Esophagus muscularis mucosa (tissue), 4 donors: ENCODE measurements at regions not wholly inside any gene's neighbourhood (a gene's known extent, or its start where the extent isn't known, plus 50 kb on each side); places are given as distances from the start of the nearest gene placed in this dataset.

Experiments used
- DNase-seq: peaks from one replicate; pipeline ENCODE4 v3.0.0-alpha.2; 2017; ENCODE audit errors: extremely low spot score
- H3K27ac ChIP-seq, 4 donors: fragments of 200-600 bp; sonication (generic); replicated peaks in 1 of 4; 1 replicate in 3 of 4; 2 replicates in 1 of 4; pipeline ENCODE4 v1.5.1; 2016 to 2019; ENCODE audit warnings: mild to moderate bottlenecking in 1 of 4
- H3K27me3 ChIP-seq, 4 donors: fragments of 200-600 bp; sonication (generic); one replicate each; pipeline versions ENCODE4 v1.5.1 to v1.6.0; 2016 to 2019
- H3K36me3 ChIP-seq, 4 donors: fragments of 200-600 bp; sonication (generic); one replicate each; pipeline ENCODE4 v1.5.1; 2016 to 2019
- H3K4me1 ChIP-seq, 4 donors: fragments of 200-600 bp; sonication (generic); one replicate each; pipeline ENCODE4 v1.5.1; 2016 to 2019
- H3K4me3 ChIP-seq, 4 donors: fragments of 200-600 bp; sonication (generic); 1 replicate in 2 of 4; 2 replicates in 2 of 4; pipeline ENCODE4 v1.5.1; 2016 to 2019; ENCODE audit warnings: mild to moderate bottlenecking in 4 of 4, moderate library complexity in 1 of 4
- H3K9me3 ChIP-seq, 4 donors: fragments of 200-600 bp; sonication (generic); 1 replicate in 3 of 4; 2 replicates in 1 of 4; pipeline ENCODE4 v1.5.1; 2016 to 2019
- CTCF ChIP-seq, 3 experiments: fragments of 200-600 bp in 2 of 3; fragments of 450-650 bp in 1 of 3; sonication (generic) in 2 of 3; IDR thresholded peaks; one replicate each; pipeline ENCODE4 v1.5.1; 2017 to 2019; ENCODE audit warnings: antibody characterized with exemption in 3 of 3, mild to moderate bottlenecking in 2 of 3, moderate library complexity in 1 of 3
- POLR2A ChIP-seq: fragments of 450-650 bp; IDR thresholded peaks from one replicate; pipeline ENCODE4 v1.6.1; 2017; ENCODE audit warnings: antibody characterized with exemption, moderate library complexity, mild to moderate bottlenecking, low read depth
- POLR2AphosphoS5 ChIP-seq, 2 donors: sonication (generic); formaldehyde crosslinking; IDR thresholded peaks; one replicate each; pipeline ENCODE4 v1.6.1; 2017; ENCODE audit warnings: antibody characterized with exemption in 2 of 2
- WGBS: methylation state at CpG from one replicate; pipeline ENCODE4 v1.1.5; 2018; 5-methylcytosine and 5-hydroxymethylcytosine counted together
- intact Hi-C: fragments of 100-400 bp; cut with DNase I; formaldehyde crosslinking; loops from one replicate; pipeline ENCODE4 v1.15.1; 2023
- small RNA-seq, 3 donors: library from RNA; depleted of rRNA; stranded (forward); fragments of <200 nt; gene quantifications; one replicate each; pipeline ENCODE3, GENCODE V24; 2016

- 74% methylated on average over 6 of the region's 6 CpGs for WGBS
- Histone ChIP-seq H3K9me3 (no peaks in the 10 kb centered on the region), H3K4me1 (peaks cover 19 to 42% (median 34%) of the 10 kb centered on the region in 4 donors), H3K27me3 (no peaks in the 10 kb centered on the region), H3K27ac (peak overlapping the region; percentile 42 to 69 (median 59)), H3K4me3 (no peak overlapping the region), H3K36me3 (no peaks in the 10 kb centered on the region)
- intact Hi-C loops = no loop called here
- DNase-seq = no peak
- no peak for TF ChIP-seq CTCF (IDR thresholded peaks at IDR 0.05)
- TF ChIP-seq POLR2A = no peak
These were observed 185.8 kb upstream of the DDI1 start for GRCh38 chr11:103850419-103851165.

GRCh38 chr11:103851166-103851651 is 185.2 kb upstream of the DDI1 start:
- intact Hi-C loops = no loop called here
- 34% methylated on average over 3 of the region's 3 CpGs for WGBS
- Histone ChIP-seq H3K36me3 (no peaks in the 10 kb centered on the region), H3K27ac (peak overlapping the region; percentile 42 to 69 (median 59)), H3K9me3 (no peaks in the 10 kb centered on the region), H3K4me3 (no peak overlapping the region), H3K4me1 (peaks cover 18 to 42% (median 34%) of the 10 kb centered on the region in 4 donors), H3K27me3 (no peaks in the 10 kb centered on the region)
- TF ChIP-seq CTCF (IDR thresholded peaks at IDR 0.05) (no peak), POLR2AphosphoS5 (IDR thresholded peaks at IDR 0.05) (peak in 1 of 2 donors; percentile 46)
- DNase-seq = no peak

Small RNA genes lying in the stretch of these regions (small RNA-seq; reads per million reads assigned to genes)
- 0 reads per million in 3 donors for gene MIR4693
